GM21786 (cell line): ENCODE measurements at regions not wholly inside any gene's neighbourhood (a gene's known extent, or its start where the extent isn't known, plus 50 kb on each side); places are given as distances from the start of the nearest gene placed in this dataset.

ENCODE experiments used
- ATAC-seq: cut with Tn5 transposase; IDR thresholded peaks from one replicate; pipeline ENCODE4 v1.9.1; 2021; ENCODE audit not compliant: unreplicated experiment

- ATAC-seq = no peak
Measured at GRCh38 chr6:12653486-12653885, 63.1 kb upstream of the PHACTR1 start.

- no peak for ATAC-seq
Measured at GRCh38 chr6:12654107-12654506, 62.5 kb upstream of the PHACTR1 start.

GRCh38 chr6:12654514-12654913, 62.1 kb upstream of the PHACTR1 start:
- ATAC-seq = no peak

- ATAC-seq = no peak
Measured at GRCh38 chr6:12656906-12657305, 59.7 kb upstream of the PHACTR1 start.

- ATAC-seq = no peak
Measured at GRCh38 chr6:12657884-12658283, 58.7 kb upstream of the PHACTR1 start.

GRCh38 chr6:12661432-12662089, 55.0 kb upstream of the PHACTR1 start:
- no peak for ATAC-seq
